Glutamatergic neuron (in vitro differentiated cells): ENCODE measurements at regions not wholly inside any gene's neighbourhood (a gene's known extent, or its start where the extent isn't known, plus 50 kb on each side); places are given as distances from the start of the nearest gene placed in this dataset.

Source experiments
- DNase-seq: peaks from one replicate; pipeline ENCODE4 v3.0.0; 2022
- H3K27ac Mint-ChIP-seq: one replicate; pipeline ENCODE4 v1.8.0; 2020; ENCODE audit warnings: mild to moderate bottlenecking, mixed read lengths, inconsistent platforms; ENCODE audit not compliant: unreplicated experiment
- H3K27me3 Mint-ChIP-seq: one replicate; pipeline ENCODE4 v1.8.0; 2020; ENCODE audit warnings: mild to moderate bottlenecking, moderate library complexity, mixed read lengths, inconsistent platforms; ENCODE audit not compliant: unreplicated experiment
- H3K36me3 Mint-ChIP-seq: one replicate; pipeline ENCODE4 v1.8.0; 2020; ENCODE audit warnings: mild to moderate bottlenecking, mixed read lengths, inconsistent platforms; ENCODE audit not compliant: unreplicated experiment
- H3K4me1 Mint-ChIP-seq: one replicate; pipeline ENCODE4 v1.8.0; 2020; ENCODE audit warnings: mild to moderate bottlenecking, low read depth, mixed read lengths, inconsistent platforms; ENCODE audit not compliant: unreplicated experiment
- H3K4me3 Mint-ChIP-seq: one replicate; pipeline ENCODE4 v1.8.0; 2020; ENCODE audit warnings: mild to moderate bottlenecking, mixed read lengths, inconsistent platforms; ENCODE audit not compliant: unreplicated experiment
- H3K9me3 Mint-ChIP-seq: one replicate; pipeline ENCODE4 v1.8.0; 2020; ENCODE audit warnings: mild to moderate bottlenecking, moderate library complexity, mixed read lengths, inconsistent platforms; ENCODE audit not compliant: unreplicated experiment
- TF ChIP-seq, protein P1 (sequence below): fragments of 200-600 bp; sonication (generic); IDR thresholded peaks from one replicate; pipeline ENCODE4 v1.5.0; 2021; ENCODE audit not compliant: partially characterized antibody, unreplicated experiment

DNA sequence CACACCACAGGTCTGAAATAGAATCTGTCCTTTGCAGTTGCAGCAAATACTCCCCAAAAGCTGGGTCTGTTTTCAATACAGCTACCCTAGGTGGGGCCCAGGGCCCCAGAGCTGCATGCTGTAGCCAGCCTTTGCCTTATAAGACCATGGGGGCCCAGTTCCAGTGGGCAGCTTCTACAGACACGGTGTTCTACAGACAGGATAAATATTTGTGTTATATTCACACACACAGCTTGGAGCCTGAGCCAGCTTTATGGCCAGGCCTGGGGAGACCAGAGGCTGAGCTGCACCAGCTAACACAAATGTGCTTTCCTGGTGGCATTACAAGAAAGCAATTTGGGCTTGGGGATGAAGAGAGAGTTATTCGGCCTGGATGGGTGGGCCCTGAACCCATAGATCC, 151.8 kb upstream of the NCAM1 start:
- H3K4me3 Mint-ChIP-seq: no peak overlapping the region
- peaks cover 37% of the 10 kb centered on the region for H3K4me1 Mint-ChIP-seq
- no peak for DNase-seq
- H3K36me3 Mint-ChIP-seq: peaks cover 15% of the 10 kb centered on the region
- TF ChIP-seq, protein P1, sequence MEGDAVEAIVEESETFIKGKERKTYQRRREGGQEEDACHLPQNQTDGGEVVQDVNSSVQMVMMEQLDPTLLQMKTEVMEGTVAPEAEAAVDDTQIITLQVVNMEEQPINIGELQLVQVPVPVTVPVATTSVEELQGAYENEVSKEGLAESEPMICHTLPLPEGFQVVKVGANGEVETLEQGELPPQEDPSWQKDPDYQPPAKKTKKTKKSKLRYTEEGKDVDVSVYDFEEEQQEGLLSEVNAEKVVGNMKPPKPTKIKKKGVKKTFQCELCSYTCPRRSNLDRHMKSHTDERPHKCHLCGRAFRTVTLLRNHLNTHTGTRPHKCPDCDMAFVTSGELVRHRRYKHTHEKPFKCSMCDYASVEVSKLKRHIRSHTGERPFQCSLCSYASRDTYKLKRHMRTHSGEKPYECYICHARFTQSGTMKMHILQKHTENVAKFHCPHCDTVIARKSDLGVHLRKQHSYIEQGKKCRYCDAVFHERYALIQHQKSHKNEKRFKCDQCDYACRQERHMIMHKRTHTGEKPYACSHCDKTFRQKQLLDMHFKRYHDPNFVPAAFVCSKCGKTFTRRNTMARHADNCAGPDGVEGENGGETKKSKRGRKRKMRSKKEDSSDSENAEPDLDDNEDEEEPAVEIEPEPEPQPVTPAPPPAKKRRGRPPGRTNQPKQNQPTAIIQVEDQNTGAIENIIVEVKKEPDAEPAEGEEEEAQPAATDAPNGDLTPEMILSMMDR: no peak
- no peak overlapping the region for H3K27ac Mint-ChIP-seq
- peaks cover 3% of the 10 kb centered on the region for H3K27me3 Mint-ChIP-seq
- H3K9me3 Mint-ChIP-seq: peaks cover 10% of the 10 kb centered on the region

DNA sequence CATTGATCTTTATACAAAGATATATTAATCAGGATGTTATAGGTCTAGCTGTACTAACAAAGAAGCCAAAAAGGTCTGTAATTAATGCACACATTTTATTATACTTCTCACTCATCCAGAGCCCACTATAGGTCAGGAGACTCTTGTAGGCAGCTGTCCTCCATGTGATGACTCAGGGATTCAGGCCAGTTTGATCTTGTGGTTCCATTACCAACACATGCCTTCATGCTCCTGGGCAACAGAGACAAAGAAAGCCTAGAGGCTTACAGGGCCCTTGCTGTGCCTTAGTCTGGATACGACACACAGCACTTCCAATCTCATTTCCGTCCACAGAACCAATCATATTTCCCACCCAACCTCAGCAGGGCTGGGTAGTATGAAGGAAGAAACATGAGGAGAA, 150.3 kb upstream of the NCAM1 start:
- Mint-ChIP-seq H3K27me3 (peaks cover 3% of the 10 kb centered on the region), H3K4me3 (no peak overlapping the region), H3K36me3 (peaks cover 15% of the 10 kb centered on the region), H3K9me3 (peaks cover 10% of the 10 kb centered on the region), H3K27ac (no peak overlapping the region), H3K4me1 (peaks cover 29% of the 10 kb centered on the region)
- no peak for DNase-seq
- TF ChIP-seq, protein P1: no peak

DNA sequence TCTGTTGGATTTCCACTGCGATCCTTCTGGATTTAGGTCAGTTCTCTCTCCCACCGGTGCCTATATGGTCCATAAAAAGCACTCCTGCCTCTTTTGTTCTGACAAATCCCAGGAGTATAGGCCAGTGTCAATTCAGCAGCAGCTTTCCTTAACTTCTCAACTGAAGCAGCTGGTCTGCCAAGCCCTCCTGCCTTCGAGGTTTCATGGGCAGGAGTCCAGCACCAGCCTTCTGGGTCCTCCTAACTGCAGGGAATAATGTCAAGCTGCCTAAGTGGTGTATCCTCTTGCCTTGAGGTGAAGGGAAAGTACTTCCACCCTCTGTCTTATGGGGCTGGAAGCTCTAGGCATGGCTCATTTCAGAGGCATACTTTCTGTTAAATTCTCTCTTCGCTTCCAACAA, 149.4 kb upstream of the NCAM1 start:
- TF ChIP-seq, protein P1: no peak
- no peak for DNase-seq
- H3K27me3 Mint-ChIP-seq: peaks cover 3% of the 10 kb centered on the region
- no peak overlapping the region for H3K4me3 Mint-ChIP-seq
- H3K9me3 Mint-ChIP-seq: peaks cover 10% of the 10 kb centered on the region
- H3K4me1 Mint-ChIP-seq: peaks cover 25% of the 10 kb centered on the region
- no peak overlapping the region for H3K27ac Mint-ChIP-seq
- peaks cover 15% of the 10 kb centered on the region for H3K36me3 Mint-ChIP-seq

DNA sequence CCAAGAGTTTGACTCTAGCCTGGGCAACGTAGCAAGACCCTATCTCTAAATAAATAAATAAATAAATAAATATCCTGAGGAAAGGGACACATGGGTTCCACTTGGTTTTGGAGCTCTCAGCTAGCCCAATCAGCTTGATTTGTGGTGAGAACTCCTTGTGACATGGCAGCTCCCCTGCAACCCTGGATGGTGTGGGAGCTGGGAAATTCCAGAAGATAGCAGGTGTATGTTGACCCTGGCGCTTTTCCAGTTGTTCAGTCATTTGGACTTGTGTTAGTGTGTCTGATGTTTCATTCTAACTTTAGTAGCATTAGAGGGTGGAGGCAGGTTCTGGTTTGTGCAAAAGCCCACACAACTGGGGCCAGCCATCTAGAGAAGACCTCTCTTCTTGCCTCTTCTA, 148.5 kb upstream of the NCAM1 start:
- TF ChIP-seq, protein P1: no peak
- DNase-seq: no peak
- peaks cover 4% of the 10 kb centered on the region for H3K9me3 Mint-ChIP-seq
- H3K36me3 Mint-ChIP-seq: peaks cover 15% of the 10 kb centered on the region
- peaks cover 16% of the 10 kb centered on the region for H3K4me1 Mint-ChIP-seq
- H3K27ac Mint-ChIP-seq: no peak overlapping the region
- no peak overlapping the region for H3K4me3 Mint-ChIP-seq
- peaks cover 4% of the 10 kb centered on the region for H3K27me3 Mint-ChIP-seq

DNA sequence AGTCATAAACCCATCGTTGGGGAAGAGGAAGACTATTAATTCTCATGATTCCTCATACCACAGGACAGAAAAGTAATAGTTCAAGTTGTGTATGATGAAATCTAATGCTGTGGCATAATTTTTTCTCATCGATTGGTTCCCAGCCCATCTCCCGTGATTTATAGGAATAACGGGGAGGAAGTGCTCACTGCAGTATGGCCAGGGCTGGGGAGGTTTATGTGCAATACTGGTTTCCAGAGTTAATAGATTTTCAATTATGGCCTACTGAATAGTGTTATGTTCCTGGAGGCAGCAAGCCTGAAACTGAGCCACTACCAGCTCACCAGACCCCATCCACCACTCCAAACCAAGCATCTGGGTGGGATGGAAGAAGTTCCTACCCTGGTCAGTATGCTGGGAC, 147.1 kb upstream of the NCAM1 start:
- Mint-ChIP-seq H3K27ac (no peak overlapping the region), H3K36me3 (peaks cover 15% of the 10 kb centered on the region), H3K4me3 (no peak overlapping the region), H3K4me1 (peaks cover 11% of the 10 kb centered on the region), H3K9me3 (peaks cover 3% of the 10 kb centered on the region), H3K27me3 (peaks cover 4% of the 10 kb centered on the region)
- no peak for DNase-seq
- TF ChIP-seq, protein P1: no peak
